HepG2 (cell line): ENCODE measurements at regions not wholly inside any gene's neighbourhood (a gene's known extent, or its start where the extent isn't known, plus 50 kb on each side); places are given as distances from the start of the nearest gene placed in this dataset.

Experiments used
- ATAC-seq: fragments of 200-7000 bp; cut with Tn5 transposase; 3 replicates; pipeline ENCODE4 v1.9.1; 2020; ENCODE audit warnings: mild to moderate bottlenecking, moderate library complexity
- BruUV-seq: library from RNA; stranded (reverse); fragments of 400-500 nt; replicated peaks from 2 replicates; lab custom pipeline; 2021; lab: Mats Ljungman, UMichigan
- CTCF ChIA-PET: fragments of 300-600 bp; formaldehyde crosslinking; extraction: SDS; loops from one replicate; lab custom pipeline; 2021; ENCODE audit warnings: low total read pairs, inconsistent platforms, low intra/inter-chr PET ratio; lab: Yijun Ruan, JAX
- POLR2A ChIA-PET: fragments of 350-600 bp; sonication (Branson Sonifier 250); formaldehyde crosslinking; loops from one replicate; lab custom pipeline; 2020; ENCODE audit warnings: antibody characterized with exemption, inconsistent platforms; lab: Yijun Ruan, JAX
- DNase-seq: peaks from one replicate; pipeline ENCODE4 v3.0.0-alpha.2; 2015; ENCODE audit warnings: low spot score
- FAIRE-seq: peaks from 3 replicates; lab custom pipeline; 2011; peaks lifted over from hg19 to GRCh38; lab: Jason Lieb, UNC
- H2AFZ ChIP-seq: one replicate; pipeline ENCODE4 v1.6.1; 2011; ENCODE audit warnings: low read length, inconsistent platforms
- H3K27ac ChIP-seq: fragments of 300-600 bp; 3 replicates; pipeline ENCODE4 v1.8.0; 2011; ENCODE audit warnings: mixed run types, mild to moderate bottlenecking, mixed read lengths, low read length, inconsistent platforms; ENCODE audit not compliant: insufficient read depth; ENCODE audit errors: extremely low read length
- H3K27me3 ChIP-seq, 2 experiments: fragments of 200-600 bp in 1 of 2; 2 replicates in 1 of 2; 3 replicates in 1 of 2; pipeline versions ENCODE4 v1.6.0 to v1.8.0; 2011; ENCODE audit warnings: low read length in 2 of 2, mild to moderate bottlenecking in 2 of 2, moderate library complexity in 2 of 2, inconsistent platforms in 1 of 2; ENCODE audit not compliant: insufficient read depth in 2 of 2, control insufficient read depth in 1 of 2
- H3K36me3 ChIP-seq, 2 experiments: fragments of 200-600 bp in 1 of 2; replicated peaks in 1 of 2; 2 replicates in 1 of 2; 3 replicates in 1 of 2; pipeline versions ENCODE4 v1.5.1 to v1.8.0; 2011; ENCODE audit warnings: low read length in 2 of 2, inconsistent platforms in 1 of 2; ENCODE audit not compliant: insufficient read depth in 2 of 2, control insufficient read depth in 1 of 2
- H3K4me1 ChIP-seq: 2 replicates; pipeline ENCODE4 v1.5.1; 2012; ENCODE audit warnings: low read length, inconsistent platforms; ENCODE audit not compliant: insufficient read depth
- H3K4me2 ChIP-seq: 2 replicates; pipeline ENCODE4 v1.6.0; 2011; ENCODE audit warnings: low read depth, low read length, inconsistent platforms
- H3K4me3 ChIP-seq, 3 experiments: fragments of 200-600 bp in 1 of 3; sonication (generic), shearing (Covaris generic) in 1 of 3; replicated peaks in 1 of 3; 2 replicates each; pipeline ENCODE4 v1.5.1; 2011 to 2016; ENCODE audit warnings: low read length in 3 of 3, inconsistent platforms in 2 of 3, low read depth in 2 of 3, mild to moderate bottlenecking in 2 of 3, control low read depth in 1 of 3, mixed read lengths in 1 of 3; ENCODE audit not compliant: insufficient read depth in 1 of 3
- H3K79me2 ChIP-seq: one replicate; pipeline ENCODE4 v1.6.1; 2011; ENCODE audit warnings: low read length, inconsistent platforms; ENCODE audit not compliant: insufficient read depth
- H3K9ac ChIP-seq: 2 replicates; pipeline ENCODE4 v1.6.0; 2011; ENCODE audit warnings: mild to moderate bottlenecking, low read depth, low read length, inconsistent platforms; ENCODE audit not compliant: insufficient read depth
- H3K9me3 ChIP-seq: 2 replicates; pipeline ENCODE4 v1.5.1; 2012; ENCODE audit warnings: mild to moderate bottlenecking, low read length
- H4K20me1 ChIP-seq: 2 replicates; pipeline ENCODE4 v1.6.0; 2011; ENCODE audit warnings: inconsistent platforms, mild to moderate bottlenecking, low read length, moderate library complexity; ENCODE audit not compliant: insufficient read depth
- CREB3 ChIP-seq: sonication (generic); formaldehyde crosslinking; IDR thresholded peaks from 2 replicates; pipeline ENCODE4 v1.5.0; 2020; ENCODE audit warnings: missing genetic modification reagents
- GLMP ChIP-seq: sonication (generic); formaldehyde crosslinking; IDR thresholded peaks from 2 replicates; pipeline ENCODE4 v1.9.0; 2021; ENCODE audit warnings: missing genetic modification reagents, mild to moderate bottlenecking, borderline replicate concordance
- GPN1 ChIP-seq: sonication (generic); formaldehyde crosslinking; IDR thresholded peaks from 2 replicates; pipeline ENCODE4 v1.5.1; 2020; ENCODE audit warnings: missing genetic modification reagents, borderline replicate concordance
- GZF1 ChIP-seq: sonication (generic); formaldehyde crosslinking; IDR thresholded peaks from 2 replicates; pipeline ENCODE4 v1.5.1; 2020; ENCODE audit warnings: mild to moderate bottlenecking, missing genetic modification reagents
- HNF1B ChIP-seq: sonication (generic); formaldehyde crosslinking; IDR thresholded peaks from 2 replicates; pipeline ENCODE4 v1.5.1; 2020; ENCODE audit warnings: mild to moderate bottlenecking, moderate library complexity, missing genetic modification reagents
- IRF9 ChIP-seq: sonication (generic); formaldehyde crosslinking; IDR thresholded peaks from 2 replicates; pipeline ENCODE4 v1.8.0; 2022; ENCODE audit warnings: missing genetic modification reagents, mild to moderate bottlenecking, borderline replicate concordance
- MEIS1 ChIP-seq: sonication (generic); formaldehyde crosslinking; IDR thresholded peaks from 2 replicates; pipeline ENCODE4 v1.9.0; 2021; ENCODE audit warnings: mild to moderate bottlenecking, missing genetic modification reagents, moderate library complexity, borderline replicate concordance
- NFYB ChIP-seq: sonication (generic); formaldehyde crosslinking; IDR thresholded peaks from 2 replicates; pipeline ENCODE4 v1.4.0; 2020; ENCODE audit warnings: missing genetic modification reagents
- NR0B2 ChIP-seq: sonication (generic); formaldehyde crosslinking; IDR thresholded peaks from 2 replicates; pipeline ENCODE4 v1.4.0; 2020; ENCODE audit warnings: mild to moderate bottlenecking, missing genetic modification reagents
- PBX3 ChIP-seq: sonication (generic); formaldehyde crosslinking; IDR thresholded peaks from 2 replicates; pipeline ENCODE4 v1.8.1; 2023; ENCODE audit warnings: missing genetic modification reagents, inconsistent platforms, borderline replicate concordance
- RARG ChIP-seq: sonication (generic); formaldehyde crosslinking; IDR thresholded peaks from 2 replicates; pipeline ENCODE4 v1.4.0; 2020; ENCODE audit warnings: low read depth, mild to moderate bottlenecking, missing genetic modification reagents
- WIZ ChIP-seq: sonication (generic); formaldehyde crosslinking; IDR thresholded peaks from 2 replicates; pipeline ENCODE4 v1.5.1; 2020; ENCODE audit warnings: mild to moderate bottlenecking, missing genetic modification reagents
- ZNF121 ChIP-seq: sonication (generic); formaldehyde crosslinking; IDR thresholded peaks from 2 replicates; pipeline ENCODE4 v1.5.0; 2020; ENCODE audit warnings: mild to moderate bottlenecking, missing genetic modification reagents
- ZNF296 ChIP-seq: sonication (generic); formaldehyde crosslinking; conservative IDR thresholded peaks from 2 replicates; pipeline ENCODE4 v1.5.0; 2020; ENCODE audit warnings: mild to moderate bottlenecking, missing genetic modification reagents
- ZNF432 ChIP-seq: sonication (generic); formaldehyde crosslinking; IDR thresholded peaks from 2 replicates; pipeline ENCODE4 v1.5.0; 2020; ENCODE audit warnings: missing genetic modification reagents, mild to moderate bottlenecking, borderline replicate concordance
- ZNF563 ChIP-seq: sonication (generic); formaldehyde crosslinking; IDR thresholded peaks from 2 replicates; pipeline ENCODE4 v1.8.0; 2022; ENCODE audit warnings: mild to moderate bottlenecking, moderate library complexity, missing genetic modification reagents
- ZNF576 ChIP-seq: sonication (generic); formaldehyde crosslinking; IDR thresholded peaks from 2 replicates; pipeline ENCODE4 v1.4.0; 2020; ENCODE audit warnings: mild to moderate bottlenecking, missing genetic modification reagents
- ZNF674 ChIP-seq: sonication (generic); formaldehyde crosslinking; IDR thresholded peaks from 2 replicates; pipeline ENCODE4 v1.5.0; 2020; ENCODE audit warnings: low read depth, mild to moderate bottlenecking, missing genetic modification reagents
- ZNF737 ChIP-seq: sonication (generic); formaldehyde crosslinking; IDR thresholded peaks from 2 replicates; pipeline ENCODE4 v1.5.0; 2020; ENCODE audit warnings: missing genetic modification reagents, mild to moderate bottlenecking, borderline replicate concordance
- WGBS: methylation state at CpG from one replicate; pipeline ENCODE4 v1.1.6; 2017; ENCODE audit warnings: low lambda C conversion rate; 5-methylcytosine and 5-hydroxymethylcytosine counted together
- in situ Hi-C: cut with HindIII; loops from 2 replicates; pipeline ENCODE4 v1.10.0; 2017; ENCODE audit warnings: low pct_unique_long_range_greater_than_20kb; ENCODE audit not compliant: extremely low pct_ligation_motif_present
- intact Hi-C: fragments of 100-400 bp; cut with micrococcal nuclease; formaldehyde crosslinking; loops from one replicate; pipeline ENCODE4 v1.10.0; 2022; ENCODE audit not compliant: unreplicated experiment

GRCh38 chr2:8346208-8346607 lies 335.6 kb upstream of the ID2 start:
- H4K20me1 ChIP-seq, result no peaks in the 10 kb centered on the region
- no peak overlapping the region for H3K9ac ChIP-seq
- H3K4me3 ChIP-seq, result no peak overlapping the region
- in situ Hi-C loops (no loop called here), intact Hi-C loops (no loop called here)
- H3K27ac ChIP-seq, result no peak overlapping the region
- no peak for DNase-seq
- CTCF ChIA-PET, result no interaction called here
- H3K36me3 ChIP-seq, result no peaks in the 10 kb centered on the region
- no peak for ATAC-seq
- H3K27me3 ChIP-seq, result peaks cover 0 to 13% of the 10 kb centered on the region in 2 experiments; a peak in 1 of 5 replicates
- no peak overlapping the region for H3K4me2 ChIP-seq
- POLR2A ChIA-PET, result no interaction called here
- FAIRE-seq, result no peak
- no peaks in the 10 kb centered on the region for H3K79me2 ChIP-seq
- H3K4me1 ChIP-seq, result peaks cover 8% of the 10 kb centered on the region; the same call in 1 of the 2 replicates
- BruUV-seq, result no TSS peak
- 34% methylated on average over 7 of the region's 7 CpGs for WGBS
- no peaks in the 10 kb centered on the region for H3K9me3 ChIP-seq
- no peak overlapping the region for H2AFZ ChIP-seq
- no peak for TF ChIP-seq ZNF121
- TF ChIP-seq GZF1 (CRISPR knock-in tag), result no peak
- TF ChIP-seq ZNF296 (CRISPR knock-in tag), result no peak
- no peak for TF ChIP-seq MEIS1 (CRISPR knock-in tag)
- TF ChIP-seq ZNF737 (CRISPR knock-in tag), result no peak
- no peak for TF ChIP-seq WIZ (CRISPR knock-in tag)
- no peak for TF ChIP-seq NFYB (CRISPR knock-in tag)
- TF ChIP-seq RARG (CRISPR knock-in tag), result no peak
- TF ChIP-seq ZNF576 (CRISPR knock-in tag), result no peak
- no peak for TF ChIP-seq ZNF674 (CRISPR knock-in tag)
- no peak for TF ChIP-seq IRF9 (CRISPR knock-in tag)
- TF ChIP-seq NR0B2, result no peak
- TF ChIP-seq CREB3 (CRISPR knock-in tag), result no peak
- no peak for TF ChIP-seq ZNF563 (CRISPR knock-in tag)
- no peak for TF ChIP-seq PBX3 (CRISPR knock-in tag)
- TF ChIP-seq ZNF432 (CRISPR knock-in tag), result no peak
- TF ChIP-seq HNF1B (CRISPR knock-in tag), result no peak
- no peak for TF ChIP-seq GPN1 (CRISPR knock-in tag)
- TF ChIP-seq GLMP (CRISPR knock-in tag), result no peak
